MCF 10A (cell line): ENCODE measurements at regions not wholly inside any gene's neighbourhood (a gene's known extent, or its start where the extent isn't known, plus 50 kb on each side); places are given as distances from the start of the nearest gene placed in this dataset.

ENCODE experiments used
- BruUV-seq: library from RNA; stranded (reverse); fragments of 400-500 nt; replicated peaks from 2 replicates; lab custom pipeline; 2021; lab: Mats Ljungman, UMichigan
- CTCF ChIA-PET: fragments of 300-600 bp; sonication (Branson Sonifier 250); formaldehyde crosslinking; extraction: SDS; loops from one replicate; lab custom pipeline; 2021; ENCODE audit warnings: antibody characterized with exemption, inconsistent platforms; lab: Yijun Ruan, JAX
- POLR2A ChIA-PET: fragments of 300-600, 350-650 bp; sonication (Branson Sonifier 250); formaldehyde crosslinking; extraction: SDS; loops from one replicate; lab custom pipeline; 2020; ENCODE audit warnings: antibody characterized with exemption, inconsistent platforms; lab: Yijun Ruan, JAX
- DNase-seq: peaks from one replicate; pipeline ENCODE4 v3.0.0-alpha.2; 2018; ENCODE audit not compliant: unreplicated experiment
- H3K27ac Mint-ChIP-seq: one replicate; pipeline ENCODE4 v1.8.0; 2022; ENCODE audit warnings: mild to moderate bottlenecking, low read depth, mixed read lengths; ENCODE audit not compliant: unreplicated experiment
- H3K27me3 Mint-ChIP-seq: one replicate; pipeline ENCODE4 v1.8.0; 2022; ENCODE audit warnings: mixed read lengths; ENCODE audit not compliant: insufficient read depth, unreplicated experiment
- H3K36me3 Mint-ChIP-seq: one replicate; pipeline ENCODE4 v1.8.0; 2022; ENCODE audit warnings: mild to moderate bottlenecking, moderate library complexity, mixed read lengths; ENCODE audit not compliant: insufficient read depth, unreplicated experiment
- H3K4me1 Mint-ChIP-seq: one replicate; pipeline ENCODE4 v1.8.0; 2022; ENCODE audit warnings: mixed read lengths; ENCODE audit not compliant: insufficient read depth, unreplicated experiment
- H3K4me3 Mint-ChIP-seq: one replicate; pipeline ENCODE4 v1.8.0; 2022; ENCODE audit warnings: mild to moderate bottlenecking, moderate library complexity, mixed read lengths; ENCODE audit not compliant: unreplicated experiment
- H3K9me3 Mint-ChIP-seq: one replicate; pipeline ENCODE4 v1.8.0; 2022; ENCODE audit warnings: mixed read lengths; ENCODE audit not compliant: unreplicated experiment
- intact Hi-C: fragments of 100-400 bp; cut with micrococcal nuclease; formaldehyde crosslinking; loops from 2 replicates; pipeline ENCODE4 v1.14.1; 2022
- TF ChIP-seq, protein P1 (sequence below): fragments of 200-600 bp; IDR thresholded peaks from one replicate; pipeline ENCODE4 v1.8.0; 2022; ENCODE audit warnings: antibody characterized with exemption, mild to moderate bottlenecking; ENCODE audit not compliant: unreplicated experiment

DNA sequence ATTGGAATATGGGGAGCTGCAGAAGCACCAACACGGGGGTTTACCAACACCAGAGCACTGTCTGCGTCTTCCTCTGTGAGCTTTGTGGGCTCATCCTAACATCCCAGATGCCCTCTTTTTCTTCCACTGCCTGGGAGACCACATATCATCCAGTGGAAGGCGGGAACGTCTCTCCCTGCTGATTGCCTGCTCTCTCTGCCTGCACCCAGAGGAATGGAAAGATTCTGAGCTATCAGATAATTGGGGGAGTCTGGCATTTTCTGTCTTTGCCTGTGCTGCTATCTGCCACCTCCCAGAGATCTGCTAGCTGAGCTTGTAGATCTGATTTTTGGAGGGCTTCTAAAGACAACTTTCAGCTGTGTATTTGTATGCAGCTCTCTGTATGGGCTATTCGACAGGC is 166.2 kb upstream of the PLXNA2 start:
- CTCF ChIA-PET, result interaction anchor here (0.6 to 1.2 kb wide), 3 partner anchors 95 to 1277 kb away, joined by 3 to 5 read pairs (median 3); no protein-coding TSS in a partner anchor
- Mint-ChIP-seq H3K4me3 (no peak overlapping the region), H3K36me3 (no peaks in the 10 kb centered on the region), H3K9me3 (no peaks in the 10 kb centered on the region), H3K27me3 (no peaks in the 10 kb centered on the region), H3K27ac (no peak overlapping the region), H3K4me1 (no peaks in the 10 kb centered on the region)
- BruUV-seq, result no TSS peak
- TF ChIP-seq, protein P1, sequence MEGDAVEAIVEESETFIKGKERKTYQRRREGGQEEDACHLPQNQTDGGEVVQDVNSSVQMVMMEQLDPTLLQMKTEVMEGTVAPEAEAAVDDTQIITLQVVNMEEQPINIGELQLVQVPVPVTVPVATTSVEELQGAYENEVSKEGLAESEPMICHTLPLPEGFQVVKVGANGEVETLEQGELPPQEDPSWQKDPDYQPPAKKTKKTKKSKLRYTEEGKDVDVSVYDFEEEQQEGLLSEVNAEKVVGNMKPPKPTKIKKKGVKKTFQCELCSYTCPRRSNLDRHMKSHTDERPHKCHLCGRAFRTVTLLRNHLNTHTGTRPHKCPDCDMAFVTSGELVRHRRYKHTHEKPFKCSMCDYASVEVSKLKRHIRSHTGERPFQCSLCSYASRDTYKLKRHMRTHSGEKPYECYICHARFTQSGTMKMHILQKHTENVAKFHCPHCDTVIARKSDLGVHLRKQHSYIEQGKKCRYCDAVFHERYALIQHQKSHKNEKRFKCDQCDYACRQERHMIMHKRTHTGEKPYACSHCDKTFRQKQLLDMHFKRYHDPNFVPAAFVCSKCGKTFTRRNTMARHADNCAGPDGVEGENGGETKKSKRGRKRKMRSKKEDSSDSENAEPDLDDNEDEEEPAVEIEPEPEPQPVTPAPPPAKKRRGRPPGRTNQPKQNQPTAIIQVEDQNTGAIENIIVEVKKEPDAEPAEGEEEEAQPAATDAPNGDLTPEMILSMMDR, result no peak
- intact Hi-C loops, result no loop called here
- no peak for DNase-seq
- POLR2A ChIA-PET, result interaction anchor here (0.6 to 0.9 kb wide), 2 partner anchors 12 to 159 kb away, joined by 3 to 4 read pairs; no protein-coding TSS in a partner anchor

DNA sequence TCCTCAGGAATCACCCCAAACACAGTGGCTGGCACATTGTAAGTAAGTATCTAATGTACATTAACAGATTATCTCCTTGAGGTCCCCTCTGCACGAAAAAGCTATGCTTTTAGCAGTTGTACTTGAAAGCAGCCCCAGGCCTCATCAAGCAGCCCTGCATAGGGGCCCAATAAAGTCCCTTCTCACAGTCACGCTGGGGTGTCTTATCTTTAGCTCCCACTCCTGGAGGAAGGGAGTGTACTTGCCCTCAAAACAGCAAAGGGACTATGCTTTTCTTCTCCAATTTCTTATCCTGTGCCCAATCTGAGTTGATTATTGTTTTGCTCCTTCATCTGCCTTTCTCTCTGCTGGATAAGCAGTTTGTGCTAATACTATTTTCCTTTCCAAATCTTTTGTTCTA is 168.8 kb upstream of the PLXNA2 start:
- Mint-ChIP-seq H3K27ac (no peak overlapping the region), H3K36me3 (no peaks in the 10 kb centered on the region), H3K4me3 (no peak overlapping the region), H3K27me3 (no peaks in the 10 kb centered on the region), H3K4me1 (no peaks in the 10 kb centered on the region), H3K9me3 (no peaks in the 10 kb centered on the region)
- ChIA-PET POLR2A (no interaction called here), CTCF (no interaction called here)
- DNase-seq, result no peak
- TF ChIP-seq, protein P1, result no peak
- intact Hi-C loops, result no loop called here
- BruUV-seq, result no TSS peak

DNA sequence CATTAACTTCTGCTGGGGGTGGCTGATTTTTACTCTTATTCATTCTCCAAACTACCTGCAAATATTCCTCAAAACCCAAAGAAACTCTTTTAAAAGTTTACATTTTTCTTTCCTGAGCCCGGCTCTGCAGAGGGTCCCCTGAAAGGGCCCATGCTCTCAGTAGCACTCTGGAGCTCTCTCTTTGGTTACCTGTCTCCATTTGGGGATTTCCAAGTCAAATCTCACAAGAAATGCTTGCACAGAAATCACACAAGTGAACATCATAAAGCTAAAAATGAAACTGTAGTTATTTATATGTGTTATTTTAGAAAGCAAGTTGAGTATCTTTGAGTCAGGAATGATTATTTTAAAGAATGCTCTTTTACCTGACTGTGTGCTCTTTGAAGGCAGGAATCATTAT is 174.5 kb upstream of the PLXNA2 start:
- ChIA-PET CTCF (no interaction called here), POLR2A (interaction anchor here (1.5 kb wide), 1 partner anchor 13 kb away, joined by 3 read pairs; no protein-coding TSS in a partner anchor)
- no peak for DNase-seq
- Mint-ChIP-seq H3K36me3 (no peaks in the 10 kb centered on the region), H3K27me3 (no peaks in the 10 kb centered on the region), H3K4me1 (no peaks in the 10 kb centered on the region), H3K4me3 (no peak overlapping the region), H3K27ac (no peak overlapping the region), H3K9me3 (no peaks in the 10 kb centered on the region)
- TF ChIP-seq, protein P1, result no peak
- intact Hi-C loops, result no loop called here
- no TSS peak for BruUV-seq

DNA sequence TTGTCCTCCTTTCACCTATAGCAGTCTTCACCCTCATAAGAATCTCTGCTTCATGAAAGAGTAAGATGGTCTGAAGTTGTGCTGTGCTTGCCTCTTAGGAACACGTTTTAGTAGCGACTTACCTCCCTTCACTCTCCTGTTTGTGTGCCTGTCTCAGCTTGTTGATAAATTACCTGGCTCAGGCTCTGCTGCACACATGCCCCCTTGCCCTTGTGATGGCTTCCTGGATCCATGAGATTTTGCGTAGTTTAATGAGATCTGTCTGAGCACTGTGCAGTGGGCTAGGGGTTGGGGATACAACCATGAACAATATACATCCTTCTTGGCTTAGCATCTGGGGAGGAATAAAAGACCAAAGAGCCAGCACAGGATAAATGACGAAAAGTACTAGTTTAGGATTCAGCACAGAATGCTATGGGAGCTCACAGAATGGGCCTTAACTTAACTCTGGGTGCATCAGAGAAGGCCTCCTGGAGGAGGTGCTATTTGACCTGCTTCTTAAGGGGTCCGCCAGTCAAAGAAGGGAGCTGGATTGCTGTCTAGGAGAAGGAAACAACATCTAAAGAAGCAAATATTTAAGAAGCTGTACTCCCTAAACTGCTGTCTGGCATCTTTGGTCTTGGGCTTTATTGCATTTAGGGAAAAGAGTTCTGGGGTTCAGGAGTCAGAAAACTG is 175.7 kb upstream of the PLXNA2 start:
- no peak for DNase-seq
- Mint-ChIP-seq H3K27me3 (no peaks in the 10 kb centered on the region), H3K36me3 (no peaks in the 10 kb centered on the region), H3K27ac (no peak overlapping the region), H3K9me3 (no peaks in the 10 kb centered on the region), H3K4me1 (no peaks in the 10 kb centered on the region), H3K4me3 (no peak overlapping the region)
- no TSS peak for BruUV-seq
- intact Hi-C loops, result no loop called here
- TF ChIP-seq, protein P1, result no peak
- ChIA-PET POLR2A (interaction anchor here (1.1 to 1.3 kb wide), 2 partner anchors 12 to 53 kb away, joined by 3 read pairs; no protein-coding TSS in a partner anchor), CTCF (interaction anchor here (0.7 kb wide), 1 partner anchor 8 kb away, joined by 3 read pairs; no protein-coding TSS in a partner anchor)
